ENCODE measurements at regions not wholly inside any gene's neighbourhood (a gene's known extent, or its start where the extent isn't known, plus 50 kb on each side); places are given as distances from the start of the nearest gene placed in this dataset.

GRCh38 chr20:55014766-55015165 lies 539.4 kb downstream of the DOK5 start:
- no peak for TF ChIP-seq CTCF (conservative IDR thresholded peaks at IDR 0.05; ENCODE audit: low read depth, low read length)
- DNase-seq (ENCODE audit: low read depth), result no peak

GRCh38 chr20:55010761-55011160 lies 535.4 kb downstream of the DOK5 start:
- no peak for DNase-seq (ENCODE audit: low read depth)
- no peak overlapping the region for H3K4me3 ChIP-seq (ENCODE audit: low read length)
- no peak for TF ChIP-seq CTCF (conservative IDR thresholded peaks at IDR 0.05; ENCODE audit: low read depth, low read length)

More at GRCh38 chr20:55014766-55015165, 539.4 kb downstream of the DOK5 start:
- no peak overlapping the region for H3K4me3 ChIP-seq (ENCODE audit: low read length)

- no peak for TF ChIP-seq CTCF (conservative IDR thresholded peaks at IDR 0.05; ENCODE audit: low read depth, low read length)
- DNase-seq (ENCODE audit: low read depth), result no peak
- no peak overlapping the region for H3K4me3 ChIP-seq (ENCODE audit: low read length)
These were observed 533.7 kb downstream of the DOK5 start for GRCh38 chr20:55009066-55009465.

GRCh38 chr20:55004044-55004443 lies 528.7 kb downstream of the DOK5 start:
- DNase-seq (ENCODE audit: low read depth), result no peak
- no peak overlapping the region for H3K4me3 ChIP-seq (ENCODE audit: low read length)
- TF ChIP-seq CTCF (conservative IDR thresholded peaks at IDR 0.05; ENCODE audit: low read depth, low read length), result no peak

GRCh38 chr20:54995553-54995952 lies 520.2 kb downstream of the DOK5 start:
- no peak for DNase-seq (ENCODE audit: low read depth)
- no peak overlapping the region for H3K4me3 ChIP-seq (ENCODE audit: low read length)
- TF ChIP-seq CTCF (conservative IDR thresholded peaks at IDR 0.05; ENCODE audit: low read depth, low read length), result no peak

- TF ChIP-seq CTCF (conservative IDR thresholded peaks at IDR 0.05; ENCODE audit: low read depth, low read length), result no peak
- H3K4me3 ChIP-seq (ENCODE audit: low read length), result no peak overlapping the region
- DNase-seq (ENCODE audit: low read depth), result no peak
These were observed 519.6 kb downstream of the DOK5 start for GRCh38 chr20:54995011-54995410.

- TF ChIP-seq CTCF (conservative IDR thresholded peaks at IDR 0.05; ENCODE audit: low read depth, low read length), result no peak
- no peak overlapping the region for H3K4me3 ChIP-seq (ENCODE audit: low read length)
- no peak for DNase-seq (ENCODE audit: low read depth)
These were observed 509.7 kb downstream of the DOK5 start for GRCh38 chr20:54985091-54985490.

Data from retinal pigment epithelial cell (primary cell).